ENCODE measurements at regions not wholly inside any gene's neighbourhood (a gene's known extent, or its start where the extent isn't known, plus 50 kb on each side); places are given as distances from the start of the nearest gene placed in this dataset.

GRCh38 chr1:5098981-5099385, 444.6 kb downstream of the AJAP1 start:
- DNase-seq, result no peak

GRCh38 chr1:5093042-5093441, 438.6 kb downstream of the AJAP1 start:
- DNase-seq, result no peak

GRCh38 chr1:5084676-5085075, 430.3 kb downstream of the AJAP1 start:
- no peak for DNase-seq

- no peak for DNase-seq
These were observed 412.8 kb downstream of the AJAP1 start for GRCh38 chr1:5067246-5067645.

GRCh38 chr1:5053744-5054143, 399.3 kb downstream of the AJAP1 start:
- no peak for DNase-seq

GRCh38 chr1:5029136-5029535, 374.7 kb downstream of the AJAP1 start:
- DNase-seq, result no peak

- no peak for DNase-seq
These were observed 357.8 kb downstream of the AJAP1 start for GRCh38 chr1:5012249-5012648.

GRCh38 chr1:5010656-5011055, 356.2 kb downstream of the AJAP1 start:
- no peak for DNase-seq

GRCh38 chr1:5010236-5010635, 355.8 kb downstream of the AJAP1 start:
- no peak for DNase-seq

GRCh38 chr1:5009376-5010065, 355.1 kb downstream of the AJAP1 start:
- DNase-seq, result no peak

- no peak for DNase-seq
These were observed 350.8 kb downstream of the AJAP1 start for GRCh38 chr1:5005171-5005570.

- no peak for DNase-seq
These were observed 348.3 kb downstream of the AJAP1 start for GRCh38 chr1:5002676-5003075.

GRCh38 chr1:5001466-5001865, 347.1 kb downstream of the AJAP1 start:
- no peak for DNase-seq

- DNase-seq, result no peak
These were observed 331.9 kb downstream of the AJAP1 start for GRCh38 chr1:4986306-4986705.

GRCh38 chr1:4984841-4985240, 330.4 kb downstream of the AJAP1 start:
- no peak for DNase-seq

- no peak for DNase-seq
These were observed 325.8 kb downstream of the AJAP1 start for GRCh38 chr1:4980211-4980610.

- DNase-seq, result no peak
These were observed 324.4 kb downstream of the AJAP1 start for GRCh38 chr1:4978660-4979390.

GRCh38 chr1:4977701-4978100, 323.3 kb downstream of the AJAP1 start:
- no peak for DNase-seq

- DNase-seq, result no peak
These were observed 322.5 kb downstream of the AJAP1 start for GRCh38 chr1:4976859-4977440.

- DNase-seq, result no peak
These were observed 321.4 kb downstream of the AJAP1 start for GRCh38 chr1:4975856-4976255.

- DNase-seq, result no peak
These were observed 320.7 kb downstream of the AJAP1 start for GRCh38 chr1:4974981-4975685.

- DNase-seq, result no peak
These were observed 318.9 kb downstream of the AJAP1 start for GRCh38 chr1:4973341-4973740.

GRCh38 chr1:4972761-4973320, 318.4 kb downstream of the AJAP1 start:
- no peak for DNase-seq

Data from right hindlimb (tissue), 1 donor.